Neural cell (in vitro differentiated cells): ENCODE measurements at regions not wholly inside any gene's neighbourhood (a gene's known extent, or its start where the extent isn't known, plus 50 kb on each side); places are given as distances from the start of the nearest gene placed in this dataset.

Source experiments
- EP300 ChIP-seq: fragments of 450-650 bp; conservative IDR thresholded peaks from 2 replicates; pipeline ENCODE4 v1.6.1; 2014; ENCODE audit warnings: antibody characterized with exemption, mild to moderate bottlenecking, moderate library complexity; ENCODE audit not compliant: poor library complexity, severe bottlenecking
- EZH2 ChIP-seq: fragments of 200-600, 300-800 bp; shearing (Covaris generic), sonication (generic); IDR thresholded peaks from 2 replicates; pipeline ENCODE4 v1.6.1; 2014; ENCODE audit warnings: antibody characterized with exemption, low read length, borderline replicate concordance, mild to moderate bottlenecking; ENCODE audit not compliant: insufficient read depth, poor library complexity, severe bottlenecking
- MXI1 ChIP-seq: fragments of 450-650 bp; conservative IDR thresholded peaks from 2 replicates; pipeline ENCODE4 v1.6.1; 2014; ENCODE audit warnings: antibody characterized with exemption, mild to moderate bottlenecking; ENCODE audit not compliant: poor library complexity, severe bottlenecking
- POLR2AphosphoS5 ChIP-seq: IDR thresholded peaks from 2 replicates; pipeline ENCODE4 v1.6.1; 2012
- RAD21 ChIP-seq: fragments of 450-650 bp; conservative IDR thresholded peaks from 2 replicates; pipeline ENCODE4 v1.6.1; 2014; ENCODE audit warnings: antibody characterized with exemption, mild to moderate bottlenecking, moderate library complexity
- SMC3 ChIP-seq: fragments of 450-650 bp; conservative IDR thresholded peaks from 2 replicates; pipeline ENCODE4 v1.6.1; 2014; ENCODE audit warnings: antibody characterized with exemption, mild to moderate bottlenecking, moderate library complexity; ENCODE audit not compliant: poor library complexity
- TAF1 ChIP-seq: IDR thresholded peaks from 2 replicates; pipeline ENCODE4 v1.6.1; 2012; ENCODE audit warnings: low read depth
- TF ChIP-seq, protein P1 (sequence below): fragments of 450-650 bp; IDR thresholded peaks from 2 replicates; pipeline ENCODE4 v1.5.1; 2014; ENCODE audit warnings: antibody characterized with exemption, mild to moderate bottlenecking, moderate library complexity; ENCODE audit not compliant: poor library complexity, severe bottlenecking
- TF ChIP-seq, protein P2 (sequence below): IDR thresholded peaks from 2 replicates; pipeline ENCODE4 v1.6.1; 2012; ENCODE audit warnings: borderline replicate concordance

DNA sequence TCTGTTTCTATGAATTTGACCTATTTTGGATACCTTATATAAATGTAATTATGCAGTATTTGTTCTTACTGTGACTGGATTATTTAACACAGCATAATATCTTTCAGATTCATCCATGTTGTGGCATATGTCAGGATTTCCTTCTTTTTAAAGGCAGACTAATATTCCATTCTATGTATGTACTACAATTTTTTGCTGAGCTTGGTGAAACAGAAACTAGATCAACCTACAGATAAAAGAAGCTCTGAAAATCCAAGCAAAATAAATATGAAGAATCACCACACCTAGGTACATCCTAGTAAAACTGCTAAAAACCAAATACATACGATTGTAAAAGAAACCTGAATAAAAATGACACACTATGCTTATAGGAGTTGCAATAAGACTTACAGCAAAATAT, 300.5 kb downstream of the HTR7 start:
- TF ChIP-seq, protein P1, sequence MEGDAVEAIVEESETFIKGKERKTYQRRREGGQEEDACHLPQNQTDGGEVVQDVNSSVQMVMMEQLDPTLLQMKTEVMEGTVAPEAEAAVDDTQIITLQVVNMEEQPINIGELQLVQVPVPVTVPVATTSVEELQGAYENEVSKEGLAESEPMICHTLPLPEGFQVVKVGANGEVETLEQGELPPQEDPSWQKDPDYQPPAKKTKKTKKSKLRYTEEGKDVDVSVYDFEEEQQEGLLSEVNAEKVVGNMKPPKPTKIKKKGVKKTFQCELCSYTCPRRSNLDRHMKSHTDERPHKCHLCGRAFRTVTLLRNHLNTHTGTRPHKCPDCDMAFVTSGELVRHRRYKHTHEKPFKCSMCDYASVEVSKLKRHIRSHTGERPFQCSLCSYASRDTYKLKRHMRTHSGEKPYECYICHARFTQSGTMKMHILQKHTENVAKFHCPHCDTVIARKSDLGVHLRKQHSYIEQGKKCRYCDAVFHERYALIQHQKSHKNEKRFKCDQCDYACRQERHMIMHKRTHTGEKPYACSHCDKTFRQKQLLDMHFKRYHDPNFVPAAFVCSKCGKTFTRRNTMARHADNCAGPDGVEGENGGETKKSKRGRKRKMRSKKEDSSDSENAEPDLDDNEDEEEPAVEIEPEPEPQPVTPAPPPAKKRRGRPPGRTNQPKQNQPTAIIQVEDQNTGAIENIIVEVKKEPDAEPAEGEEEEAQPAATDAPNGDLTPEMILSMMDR = no peak
- TF ChIP-seq RAD21 (no peak), TAF1 (no peak), EP300 (no peak), EZH2 (no peak), SMC3 (no peak), POLR2AphosphoS5 (no peak), MXI1 (no peak)
- TF ChIP-seq, protein P2, sequence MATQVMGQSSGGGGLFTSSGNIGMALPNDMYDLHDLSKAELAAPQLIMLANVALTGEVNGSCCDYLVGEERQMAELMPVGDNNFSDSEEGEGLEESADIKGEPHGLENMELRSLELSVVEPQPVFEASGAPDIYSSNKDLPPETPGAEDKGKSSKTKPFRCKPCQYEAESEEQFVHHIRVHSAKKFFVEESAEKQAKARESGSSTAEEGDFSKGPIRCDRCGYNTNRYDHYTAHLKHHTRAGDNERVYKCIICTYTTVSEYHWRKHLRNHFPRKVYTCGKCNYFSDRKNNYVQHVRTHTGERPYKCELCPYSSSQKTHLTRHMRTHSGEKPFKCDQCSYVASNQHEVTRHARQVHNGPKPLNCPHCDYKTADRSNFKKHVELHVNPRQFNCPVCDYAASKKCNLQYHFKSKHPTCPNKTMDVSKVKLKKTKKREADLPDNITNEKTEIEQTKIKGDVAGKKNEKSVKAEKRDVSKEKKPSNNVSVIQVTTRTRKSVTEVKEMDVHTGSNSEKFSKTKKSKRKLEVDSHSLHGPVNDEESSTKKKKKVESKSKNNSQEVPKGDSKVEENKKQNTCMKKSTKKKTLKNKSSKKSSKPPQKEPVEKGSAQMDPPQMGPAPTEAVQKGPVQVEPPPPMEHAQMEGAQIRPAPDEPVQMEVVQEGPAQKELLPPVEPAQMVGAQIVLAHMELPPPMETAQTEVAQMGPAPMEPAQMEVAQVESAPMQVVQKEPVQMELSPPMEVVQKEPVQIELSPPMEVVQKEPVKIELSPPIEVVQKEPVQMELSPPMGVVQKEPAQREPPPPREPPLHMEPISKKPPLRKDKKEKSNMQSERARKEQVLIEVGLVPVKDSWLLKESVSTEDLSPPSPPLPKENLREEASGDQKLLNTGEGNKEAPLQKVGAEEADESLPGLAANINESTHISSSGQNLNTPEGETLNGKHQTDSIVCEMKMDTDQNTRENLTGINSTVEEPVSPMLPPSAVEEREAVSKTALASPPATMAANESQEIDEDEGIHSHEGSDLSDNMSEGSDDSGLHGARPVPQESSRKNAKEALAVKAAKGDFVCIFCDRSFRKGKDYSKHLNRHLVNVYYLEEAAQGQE = no peak
